Choroid plexus epithelial cell (primary cell): ENCODE measurements at regions not wholly inside any gene's neighbourhood (a gene's known extent, or its start where the extent isn't known, plus 50 kb on each side); places are given as distances from the start of the nearest gene placed in this dataset.

Source experiments
- DNase-seq: peaks from one replicate; pipeline ENCODE4 v3.0.0-alpha.2; 2010; ENCODE audit warnings: low read depth
- H3K4me3 ChIP-seq: 2 replicates; pipeline ENCODE4 v1.5.1; 2011; ENCODE audit warnings: low read depth, mild to moderate bottlenecking, control low read depth, low read length, moderate library complexity
- TF ChIP-seq, protein P1 (sequence below): conservative IDR thresholded peaks from 2 replicates; pipeline ENCODE4 v1.5.1; 2011; ENCODE audit warnings: low read depth, mild to moderate bottlenecking, control low read depth, inconsistent platforms, low read length, moderate library complexity

- TF ChIP-seq, protein P1, sequence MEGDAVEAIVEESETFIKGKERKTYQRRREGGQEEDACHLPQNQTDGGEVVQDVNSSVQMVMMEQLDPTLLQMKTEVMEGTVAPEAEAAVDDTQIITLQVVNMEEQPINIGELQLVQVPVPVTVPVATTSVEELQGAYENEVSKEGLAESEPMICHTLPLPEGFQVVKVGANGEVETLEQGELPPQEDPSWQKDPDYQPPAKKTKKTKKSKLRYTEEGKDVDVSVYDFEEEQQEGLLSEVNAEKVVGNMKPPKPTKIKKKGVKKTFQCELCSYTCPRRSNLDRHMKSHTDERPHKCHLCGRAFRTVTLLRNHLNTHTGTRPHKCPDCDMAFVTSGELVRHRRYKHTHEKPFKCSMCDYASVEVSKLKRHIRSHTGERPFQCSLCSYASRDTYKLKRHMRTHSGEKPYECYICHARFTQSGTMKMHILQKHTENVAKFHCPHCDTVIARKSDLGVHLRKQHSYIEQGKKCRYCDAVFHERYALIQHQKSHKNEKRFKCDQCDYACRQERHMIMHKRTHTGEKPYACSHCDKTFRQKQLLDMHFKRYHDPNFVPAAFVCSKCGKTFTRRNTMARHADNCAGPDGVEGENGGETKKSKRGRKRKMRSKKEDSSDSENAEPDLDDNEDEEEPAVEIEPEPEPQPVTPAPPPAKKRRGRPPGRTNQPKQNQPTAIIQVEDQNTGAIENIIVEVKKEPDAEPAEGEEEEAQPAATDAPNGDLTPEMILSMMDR, result no peak
- H3K4me3 ChIP-seq, result no peak overlapping the region
- no peak for DNase-seq
Measured at GRCh38 chr5:1963358-1963757, 80.6 kb upstream of the IRX4 start.

DNA sequence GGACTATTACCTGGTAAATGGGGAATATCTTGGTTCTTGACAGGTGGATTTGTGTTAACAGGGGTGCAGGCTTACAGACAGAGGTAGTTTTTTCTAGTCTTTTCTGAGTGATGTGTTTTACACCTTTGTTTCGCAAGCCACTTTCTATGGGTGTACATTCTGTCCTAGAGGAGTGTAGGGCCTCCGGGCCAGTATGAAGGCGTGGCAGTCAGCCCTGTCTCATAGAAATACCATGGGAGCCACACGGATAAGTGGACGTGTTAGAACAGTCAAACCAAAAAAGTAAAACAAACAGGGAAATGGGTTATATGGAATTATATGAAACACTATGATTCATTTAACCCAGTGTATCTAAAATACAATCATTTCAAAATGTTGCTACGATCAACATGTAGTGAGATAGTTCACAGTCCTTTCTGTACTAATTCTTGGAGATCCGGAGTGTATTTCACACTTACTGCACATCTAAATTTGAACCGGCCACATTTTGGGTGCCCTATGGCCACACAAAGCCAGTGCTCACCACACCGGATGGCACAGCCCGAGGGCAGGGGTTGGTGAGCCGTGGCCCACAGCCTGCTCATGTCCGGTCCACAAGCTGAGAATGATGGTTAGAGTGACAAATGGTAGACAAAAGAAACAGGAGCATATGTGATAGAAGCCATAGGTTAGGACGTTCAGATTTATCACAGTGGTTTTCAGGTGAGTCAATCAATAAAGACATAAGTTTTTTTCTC is 80.1 kb upstream of the IRX4 start:
- no peak for DNase-seq
- no peak overlapping the region for H3K4me3 ChIP-seq
- TF ChIP-seq, protein P1, result no peak

DNA sequence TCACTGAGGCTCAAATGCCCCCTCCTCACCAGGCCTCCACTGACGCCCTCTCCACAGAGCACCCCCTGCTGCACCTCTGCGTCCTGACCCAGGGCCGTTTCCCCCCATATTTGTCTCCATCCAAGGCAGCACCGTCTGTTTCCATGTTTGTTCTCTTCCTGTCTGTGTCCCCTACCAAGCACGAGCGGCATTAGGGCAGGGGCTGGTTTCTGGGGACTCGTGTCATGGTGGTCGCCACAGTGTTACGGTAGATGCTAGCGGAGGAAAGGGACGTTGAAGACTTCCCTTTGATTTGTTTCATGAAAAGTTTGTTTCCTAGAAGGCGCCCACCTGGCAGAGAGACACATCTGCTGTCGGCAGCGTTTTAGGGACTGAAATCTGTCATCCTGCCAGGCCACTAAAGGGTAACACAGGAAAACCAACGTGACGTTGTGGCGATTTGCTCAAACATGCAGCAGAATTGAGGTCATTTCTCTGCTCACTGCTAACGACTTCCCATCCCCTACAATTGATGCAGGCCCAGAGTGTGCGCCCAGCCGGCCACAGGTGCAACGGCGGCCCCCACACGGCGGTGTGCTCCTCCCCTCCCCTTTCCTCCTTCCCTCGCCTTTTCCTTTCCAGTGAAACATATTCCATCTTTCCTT is 79.3 kb upstream of the IRX4 start:
- H3K4me3 ChIP-seq, result no peak overlapping the region
- TF ChIP-seq, protein P1, result no peak

GRCh38 chr5:1961304-1961946 is 78.7 kb upstream of the IRX4 start:
- TF ChIP-seq, protein P1, result no peak

More for the DNA sequence above, 79.3 kb upstream of the IRX4 start:
- no peak for DNase-seq

DNA sequence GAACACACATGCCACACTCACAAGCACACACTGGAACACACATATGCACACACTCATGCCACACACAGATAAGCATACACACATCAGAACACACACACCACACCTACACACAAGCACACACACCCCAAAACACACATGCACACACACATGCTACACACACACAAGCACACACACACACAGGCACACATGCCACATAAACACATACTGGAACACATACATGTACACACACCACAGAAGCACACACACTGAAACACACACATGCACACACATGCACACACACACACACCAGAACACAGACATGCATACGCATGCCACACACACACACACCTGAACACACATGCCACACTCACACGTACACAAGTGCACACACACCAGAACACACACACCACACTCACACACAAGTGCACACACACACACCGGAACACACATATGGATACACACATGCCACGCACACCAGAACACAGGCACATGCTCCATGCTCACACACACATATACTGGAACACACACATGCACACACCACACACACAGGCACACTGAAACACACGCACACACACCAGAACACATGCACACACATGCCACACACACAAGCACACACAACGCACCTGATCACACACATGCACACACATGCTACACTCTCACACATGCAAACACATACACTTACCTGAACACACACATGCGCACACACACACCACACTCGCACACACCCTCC is 78.0 kb upstream of the IRX4 start:
- no peak overlapping the region for H3K4me3 ChIP-seq
- no peak for DNase-seq
- TF ChIP-seq, protein P1, result no peak

More at GRCh38 chr5:1961304-1961946, 78.7 kb upstream of the IRX4 start:
- no peak overlapping the region for H3K4me3 ChIP-seq
- no peak for DNase-seq

DNA sequence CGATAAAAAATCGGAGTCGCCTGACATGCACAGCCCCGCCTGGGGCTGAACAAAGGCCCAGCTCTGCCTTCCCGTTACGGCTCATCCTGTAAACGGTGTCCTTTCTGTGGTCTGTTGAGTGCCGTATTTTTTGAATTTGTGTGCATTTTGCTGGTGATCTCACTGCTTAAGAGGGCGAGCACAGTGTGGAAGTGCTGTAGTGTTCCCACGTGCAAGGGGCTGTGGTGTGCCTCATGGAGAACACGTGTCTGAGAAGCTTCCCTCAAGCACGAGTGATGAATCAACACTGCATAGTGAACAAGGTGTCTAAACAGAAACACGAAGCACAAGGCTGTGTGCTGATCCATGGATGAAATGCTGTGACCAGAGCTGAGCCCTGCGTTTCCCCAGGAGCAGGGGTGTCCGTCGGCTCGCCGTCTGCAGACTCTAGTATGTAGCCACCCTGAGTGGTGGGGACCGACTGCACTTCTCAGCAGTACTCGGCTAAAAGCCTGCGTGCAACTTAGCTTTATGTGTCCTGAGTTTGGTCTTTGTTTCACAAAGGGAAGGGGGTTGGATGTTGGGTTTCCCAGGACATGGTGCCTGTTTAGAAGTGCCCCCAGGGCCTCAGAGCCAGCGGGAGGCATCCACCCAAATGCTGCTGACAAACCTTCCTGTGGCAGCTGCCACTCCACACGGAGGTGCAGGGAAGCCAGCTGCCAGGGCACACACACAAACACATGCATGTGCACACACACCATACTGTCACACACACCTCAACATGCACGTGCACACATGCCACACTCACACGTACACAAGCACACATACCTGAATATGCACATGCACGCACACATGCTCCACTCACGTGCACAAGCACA is 77.2 kb upstream of the IRX4 start:
- DNase-seq, result no peak
- no peak overlapping the region for H3K4me3 ChIP-seq
- TF ChIP-seq, protein P1, result no peak
